IPS DF 4.7 (cell line): ENCODE measurements at regions not wholly inside any gene's neighbourhood (a gene's known extent, or its start where the extent isn't known, plus 50 kb on each side); places are given as distances from the start of the nearest gene placed in this dataset.

Experiments
- DNase-seq: peaks from one replicate; pipeline ENCODE4 v3.0.0-alpha.2; 2013; ENCODE audit warnings: low spot score; ENCODE audit errors: extremely low read depth

DNA sequence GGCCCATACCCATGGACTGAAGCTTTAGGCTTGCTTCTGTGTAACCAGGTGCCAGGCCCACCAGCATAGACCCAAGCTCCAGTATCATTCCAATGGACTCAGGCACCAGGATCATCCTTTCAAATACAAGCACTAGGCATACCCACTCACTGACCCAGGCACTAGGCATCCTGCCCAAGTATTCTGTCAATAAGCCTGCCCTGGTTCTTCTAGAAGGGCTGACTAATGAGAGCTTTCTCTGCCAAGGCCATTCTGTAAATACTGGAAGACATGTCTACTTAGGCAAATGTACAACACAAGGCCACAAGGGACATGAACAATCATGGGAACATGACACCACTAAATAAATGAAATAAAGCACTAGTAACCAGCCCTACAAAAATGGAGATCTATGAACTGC is 352.2 kb downstream of the FSCB start:
- no peak for DNase-seq

DNA sequence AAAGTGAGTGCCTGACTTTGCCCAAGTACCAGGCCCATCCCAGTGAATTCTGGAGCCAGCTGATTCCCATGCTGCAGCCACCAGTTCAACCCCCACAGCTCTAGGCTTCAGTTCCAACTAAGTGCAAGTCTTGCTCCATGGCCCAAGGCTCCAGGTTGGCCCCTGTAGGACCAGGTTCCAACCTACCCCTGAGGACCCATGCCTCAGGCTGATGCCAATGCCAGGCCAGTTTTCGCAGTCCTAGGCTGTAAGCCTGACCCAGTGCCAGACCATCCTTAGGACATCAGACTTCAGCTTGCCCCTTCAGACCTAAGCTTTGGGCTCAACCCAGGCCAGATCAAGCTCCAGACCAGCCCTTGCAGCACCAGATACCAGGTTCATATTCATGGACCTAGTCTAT is 352.6 kb downstream of the FSCB start:
- no peak for DNase-seq

DNA sequence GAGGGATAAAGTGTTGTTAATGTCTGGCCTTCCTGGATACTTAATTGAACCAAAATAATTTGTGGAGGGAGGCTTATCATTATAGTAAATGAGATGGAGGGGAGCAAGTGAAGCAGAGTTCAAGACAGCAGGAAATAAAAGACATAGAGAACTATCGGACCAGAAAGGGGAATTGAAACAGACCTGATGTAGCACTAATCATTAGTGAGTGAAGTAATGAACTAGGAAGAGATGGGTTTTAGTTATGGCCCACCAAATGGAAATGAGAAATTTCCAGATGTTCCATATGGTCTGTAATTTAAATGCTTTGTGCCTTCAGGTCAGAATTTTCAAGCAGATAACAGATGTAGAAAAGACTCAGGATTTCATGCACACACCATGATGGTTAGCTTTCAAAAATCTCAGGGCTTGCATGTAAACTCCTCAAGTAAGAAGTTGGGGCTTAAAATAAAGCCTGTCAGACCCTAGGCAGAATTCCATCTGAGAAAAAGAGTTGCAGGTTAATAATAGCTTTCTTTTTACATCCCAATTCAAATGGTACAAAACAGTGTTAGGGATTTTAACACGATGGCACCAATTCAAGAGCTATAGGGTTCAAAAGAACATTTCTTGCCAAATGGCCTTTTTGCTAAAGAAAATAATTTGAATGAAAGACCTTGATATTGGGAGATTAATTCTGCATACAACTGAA is 355.8 kb downstream of the FSCB start:
- DNase-seq: no peak

DNA sequence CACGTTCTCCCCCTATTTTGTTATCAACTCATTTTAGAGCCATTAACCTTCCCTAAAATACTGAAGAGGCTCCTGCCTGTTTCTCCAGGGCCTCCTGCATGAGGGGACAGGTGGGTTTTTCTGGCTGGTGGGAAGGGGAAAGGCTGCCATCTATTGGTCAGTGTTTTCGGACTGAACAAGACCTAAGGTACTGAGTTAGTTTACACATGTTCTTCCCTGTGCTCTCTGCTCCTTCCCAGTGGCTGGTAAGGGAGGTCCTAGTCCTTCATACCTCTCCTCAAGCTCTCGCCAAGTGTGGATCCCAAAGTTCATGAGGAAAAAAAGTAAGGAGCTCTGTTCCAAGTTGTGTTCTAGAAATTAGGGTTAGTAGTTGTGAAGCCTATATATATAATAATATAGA is 357.5 kb downstream of the FSCB start:
- DNase-seq: peak; percentile 90

DNA sequence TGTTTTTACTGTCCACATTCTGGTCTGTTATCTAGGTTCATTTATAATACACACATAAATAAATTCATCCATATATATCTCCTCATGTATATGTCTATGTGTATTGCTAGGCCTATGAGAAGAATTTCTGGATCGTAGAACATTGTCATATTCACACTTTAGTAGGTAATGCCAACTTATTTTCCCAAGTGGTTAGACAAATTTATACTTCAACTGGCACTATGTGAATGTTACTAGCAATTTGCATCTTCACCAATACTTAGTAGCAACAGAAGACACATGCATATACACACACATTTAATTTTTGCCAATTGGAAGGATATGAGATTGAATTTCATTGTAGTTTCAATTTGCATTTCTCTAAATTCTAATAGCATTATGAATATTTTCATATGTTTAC is 365.1 kb downstream of the FSCB start:
- DNase-seq: no peak

GRCh38 chr14:44135972-44136371 is 371.1 kb downstream of the FSCB start:
- no peak for DNase-seq

GRCh38 chr14:44131861-44132260 is 375.2 kb downstream of the FSCB start:
- DNase-seq: no peak

GRCh38 chr14:44113769-44114730 is 393.0 kb downstream of the FSCB start:
- DNase-seq: no peak

DNA sequence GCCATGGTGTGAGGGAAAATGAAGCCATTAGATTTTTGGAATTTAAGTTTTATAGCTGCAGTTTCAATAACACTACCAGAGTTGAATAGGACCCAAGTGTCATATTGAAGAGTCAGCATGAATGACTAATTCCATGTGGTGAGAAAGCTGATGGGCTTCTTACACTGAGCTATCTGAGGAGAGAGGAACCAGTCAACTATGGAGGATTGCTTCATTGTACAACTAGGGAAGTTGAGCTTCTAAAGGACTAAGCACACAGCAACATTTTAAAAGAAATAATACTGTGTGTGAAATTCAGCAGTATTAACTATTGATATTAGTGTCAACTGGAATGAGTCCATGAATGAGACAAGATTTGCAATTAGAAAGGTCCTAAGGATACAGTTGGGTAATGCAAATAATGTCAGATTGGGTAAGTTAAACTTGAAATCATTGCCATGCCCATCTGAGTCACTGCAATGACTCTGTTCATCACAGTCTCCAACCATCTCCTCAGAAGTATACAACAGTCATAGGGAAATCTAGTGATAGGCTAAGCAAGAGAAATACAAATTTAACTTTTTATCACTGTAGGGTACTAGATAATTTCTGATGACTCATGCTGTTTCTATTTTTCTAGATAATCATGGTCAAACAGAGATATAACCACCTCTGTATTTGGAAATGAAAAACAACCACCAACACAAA is 394.2 kb downstream of the FSCB start:
- DNase-seq: no peak

DNA sequence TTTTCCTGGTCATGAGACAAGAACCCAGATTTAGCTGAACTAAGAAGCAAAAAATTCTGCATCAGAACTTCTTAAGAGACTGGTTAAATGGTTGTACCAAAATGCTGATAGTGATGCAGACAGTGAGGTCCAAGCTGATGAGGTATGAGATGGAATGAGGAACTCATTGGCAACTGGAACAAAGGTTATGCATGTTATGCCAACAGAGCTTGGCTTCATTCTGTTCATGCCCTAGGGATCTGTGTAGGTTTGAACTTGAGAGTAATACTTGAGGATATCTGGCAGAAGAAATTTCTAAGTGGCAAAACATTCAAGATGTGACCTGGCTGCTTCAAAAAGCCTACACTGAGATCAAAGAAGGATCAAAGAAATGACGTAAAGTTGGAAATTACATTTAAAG is 398.0 kb downstream of the FSCB start:
- no peak for DNase-seq

DNA sequence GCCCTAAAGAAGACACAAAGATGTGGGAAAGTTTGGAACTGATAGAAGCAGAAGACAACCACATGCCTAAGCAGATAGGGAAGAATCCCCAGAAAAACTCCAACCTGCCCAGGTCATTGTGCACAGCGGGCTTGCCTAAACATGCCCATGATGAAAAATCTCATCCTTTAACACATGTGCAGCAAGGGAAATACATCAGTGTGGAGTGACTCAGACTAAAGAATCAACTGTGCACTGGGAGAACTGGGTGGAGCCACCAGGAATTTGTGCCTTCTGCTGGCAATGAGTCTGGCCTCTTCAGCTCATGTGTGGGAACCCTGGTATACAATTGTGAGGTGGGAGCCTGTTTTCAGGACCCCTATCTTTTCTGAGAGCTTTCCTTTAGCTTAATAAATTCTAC is 398.5 kb downstream of the FSCB start:
- DNase-seq: no peak

DNA sequence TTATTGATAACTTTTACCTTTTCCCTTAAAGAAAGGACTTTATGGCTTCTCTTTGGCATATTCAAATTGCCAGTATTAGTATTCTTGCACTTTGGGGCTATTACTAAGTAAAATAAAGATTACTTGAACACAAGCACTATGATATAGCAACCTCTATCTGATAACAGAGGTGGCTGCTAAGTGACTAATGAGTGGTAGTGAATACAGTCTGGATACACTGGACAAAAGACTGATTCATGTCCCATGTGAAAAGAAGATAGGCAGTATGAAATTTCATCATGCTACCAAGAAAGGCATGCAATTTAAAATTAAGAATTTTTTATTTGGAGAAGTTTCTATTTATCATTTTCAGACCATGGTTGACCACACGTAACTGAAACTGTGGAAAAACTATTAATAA is 399.9 kb downstream of the FSCB start:
- no peak for DNase-seq

GRCh38 chr14:44099743-44100488 is 407.2 kb downstream of the FSCB start:
- no peak for DNase-seq

GRCh38 chr14:44081146-44081545 is 425.9 kb downstream of the FSCB start:
- DNase-seq: no peak

- no peak for DNase-seq
Observed at GRCh38 chr14:44070046-44070445, 437.0 kb downstream of the FSCB start.

DNA sequence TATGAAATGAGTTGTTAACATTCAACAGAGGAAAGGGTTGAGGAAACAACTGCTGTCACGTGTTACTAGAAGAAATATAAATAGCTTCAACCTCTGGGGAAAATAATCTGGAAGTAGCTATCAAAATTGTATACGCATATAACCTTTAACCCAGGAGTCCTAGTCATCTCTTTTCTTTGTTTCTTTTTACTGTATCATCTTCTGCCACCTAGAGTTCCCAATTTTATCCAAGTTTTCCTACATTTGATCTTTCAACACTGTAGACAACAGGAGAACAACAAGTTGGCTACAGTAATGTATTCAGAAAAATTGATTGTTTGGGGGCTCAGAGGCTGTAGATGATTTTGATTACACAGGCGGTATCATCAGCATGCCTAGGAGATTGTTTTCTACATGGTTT is 453.7 kb downstream of the FSCB start:
- DNase-seq: no peak

DNA sequence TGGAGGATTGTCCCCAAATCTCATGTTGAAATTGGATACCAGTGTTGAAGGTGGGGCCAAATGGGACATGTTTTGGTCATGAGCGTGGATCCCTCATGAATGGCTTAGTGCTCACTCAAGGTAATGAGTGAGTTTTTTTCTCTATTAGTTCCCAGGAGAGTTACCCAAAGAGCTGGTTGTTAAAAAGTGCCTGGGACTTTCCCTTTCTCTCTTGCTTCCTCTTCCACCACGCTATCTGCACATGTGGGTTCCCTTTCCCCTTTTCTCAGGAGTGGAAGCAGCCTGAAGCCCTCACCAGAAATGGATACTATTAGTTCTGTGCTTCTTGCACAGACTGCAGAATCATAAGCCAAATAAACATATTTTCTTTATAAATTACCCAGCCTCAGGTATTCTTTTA is 465.4 kb downstream of the FSCB start:
- no peak for DNase-seq

GRCh38 chr14:44040561-44040960 is 466.5 kb downstream of the FSCB start:
- no peak for DNase-seq

GRCh38 chr14:44036248-44036647 is 470.8 kb downstream of the FSCB start:
- DNase-seq: no peak

DNA sequence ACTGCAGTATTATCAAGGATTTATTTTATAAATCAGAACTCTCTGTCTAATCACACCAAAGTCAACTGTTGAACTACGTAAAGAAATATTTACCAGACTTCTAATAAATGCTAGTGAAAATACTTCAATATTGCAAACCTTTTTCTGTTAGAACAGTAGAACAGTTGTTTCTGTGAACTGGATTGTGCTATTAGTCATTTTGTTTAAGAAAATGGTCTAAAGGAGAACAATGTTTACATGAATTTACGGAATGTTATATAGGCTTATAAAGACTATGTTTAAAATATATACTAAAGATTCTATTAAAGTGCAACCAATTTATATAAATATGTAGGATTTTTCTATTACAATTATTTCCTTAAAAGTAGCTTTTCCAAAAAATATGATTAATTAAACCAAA is 471.4 kb downstream of the FSCB start:
- DNase-seq: no peak

DNA sequence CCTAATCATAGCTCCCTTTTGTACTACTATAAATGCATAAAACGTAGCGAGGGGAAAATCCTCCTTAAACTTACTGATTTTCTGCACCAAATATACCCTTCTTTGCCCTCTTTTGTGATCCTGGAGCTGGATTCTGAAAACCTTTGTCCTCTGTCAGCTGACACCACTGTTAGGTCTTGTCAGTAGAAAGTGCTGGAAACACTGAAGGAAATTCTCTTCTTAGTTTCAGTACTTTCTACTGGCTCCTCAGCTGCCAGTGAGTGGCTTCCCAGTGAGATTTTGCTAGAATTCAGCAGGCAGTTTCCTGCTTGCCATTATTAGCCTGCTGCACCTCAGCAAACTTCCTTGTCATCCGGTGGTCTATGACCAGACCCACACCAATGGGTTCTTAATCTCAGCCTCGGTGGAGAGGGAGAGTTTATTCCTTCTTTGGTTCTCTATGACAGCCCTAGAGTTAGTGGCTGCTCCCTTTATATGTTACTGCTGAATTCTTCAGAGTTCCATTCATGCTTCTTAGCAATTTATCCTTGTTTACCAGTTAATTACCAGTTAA is 476.2 kb downstream of the FSCB start:
- DNase-seq: no peak
